ENCODE measurements at regions not wholly inside any gene's neighbourhood (a gene's known extent, or its start where the extent isn't known, plus 50 kb on each side); places are given as distances from the start of the nearest gene placed in this dataset.
"Not testable (repeated sequence)": the region's sequence is repeated elsewhere in the genome, so short reads cannot be mapped to it uniquely, and the experiment has no call there.

DNA sequence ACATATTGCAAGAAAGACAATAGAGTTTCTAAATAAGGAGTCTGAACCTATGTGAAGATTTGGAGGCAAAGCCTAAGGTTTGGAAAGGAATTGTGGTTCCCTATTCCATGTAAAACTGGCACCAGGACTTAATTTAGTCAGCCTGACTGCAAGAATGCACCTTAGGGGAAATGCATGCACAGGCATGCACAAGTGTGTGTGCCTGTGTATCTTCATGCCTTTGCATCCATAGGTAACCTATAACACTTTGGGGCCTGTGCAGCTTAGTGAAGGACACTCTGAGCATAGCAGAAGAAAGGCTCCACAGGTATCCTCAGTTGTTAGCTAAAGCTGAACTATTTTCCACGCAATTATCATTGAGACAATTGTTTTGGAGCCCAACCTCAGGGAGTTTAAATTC, 73.4 kb downstream of the RPRM start:
- intact Hi-C loops (cut with DNase I; ENCODE audit: low total_unique reads) (no loop called here), in situ Hi-C loops (cut with MboI; ENCODE audit: low sequenced_read_pairs in 4 of 4) (no loop called here)
- H3K36me3 ChIP-seq: no peaks in the 10 kb centered on the region
- DNase-seq (no peak), ATAC-seq (no peak)
- H3K27ac ChIP-seq: no peak overlapping the region
- no peaks in the 10 kb centered on the region for H3K27me3 ChIP-seq
- H3K9me3 ChIP-seq: no peaks in the 10 kb centered on the region
- H3K4me1 ChIP-seq: no peaks in the 10 kb centered on the region
- H3K4me3 ChIP-seq: no peak overlapping the region
- no peak for TF ChIP-seq POLR2A (IDR thresholded peaks at IDR 0.05)
- TF ChIP-seq, protein P1, sequence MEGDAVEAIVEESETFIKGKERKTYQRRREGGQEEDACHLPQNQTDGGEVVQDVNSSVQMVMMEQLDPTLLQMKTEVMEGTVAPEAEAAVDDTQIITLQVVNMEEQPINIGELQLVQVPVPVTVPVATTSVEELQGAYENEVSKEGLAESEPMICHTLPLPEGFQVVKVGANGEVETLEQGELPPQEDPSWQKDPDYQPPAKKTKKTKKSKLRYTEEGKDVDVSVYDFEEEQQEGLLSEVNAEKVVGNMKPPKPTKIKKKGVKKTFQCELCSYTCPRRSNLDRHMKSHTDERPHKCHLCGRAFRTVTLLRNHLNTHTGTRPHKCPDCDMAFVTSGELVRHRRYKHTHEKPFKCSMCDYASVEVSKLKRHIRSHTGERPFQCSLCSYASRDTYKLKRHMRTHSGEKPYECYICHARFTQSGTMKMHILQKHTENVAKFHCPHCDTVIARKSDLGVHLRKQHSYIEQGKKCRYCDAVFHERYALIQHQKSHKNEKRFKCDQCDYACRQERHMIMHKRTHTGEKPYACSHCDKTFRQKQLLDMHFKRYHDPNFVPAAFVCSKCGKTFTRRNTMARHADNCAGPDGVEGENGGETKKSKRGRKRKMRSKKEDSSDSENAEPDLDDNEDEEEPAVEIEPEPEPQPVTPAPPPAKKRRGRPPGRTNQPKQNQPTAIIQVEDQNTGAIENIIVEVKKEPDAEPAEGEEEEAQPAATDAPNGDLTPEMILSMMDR (IDR thresholded peaks at IDR 0.05 in 4 of 5, conservative IDR thresholded peaks at IDR 0.05 in 1 of 5): no peak

DNA sequence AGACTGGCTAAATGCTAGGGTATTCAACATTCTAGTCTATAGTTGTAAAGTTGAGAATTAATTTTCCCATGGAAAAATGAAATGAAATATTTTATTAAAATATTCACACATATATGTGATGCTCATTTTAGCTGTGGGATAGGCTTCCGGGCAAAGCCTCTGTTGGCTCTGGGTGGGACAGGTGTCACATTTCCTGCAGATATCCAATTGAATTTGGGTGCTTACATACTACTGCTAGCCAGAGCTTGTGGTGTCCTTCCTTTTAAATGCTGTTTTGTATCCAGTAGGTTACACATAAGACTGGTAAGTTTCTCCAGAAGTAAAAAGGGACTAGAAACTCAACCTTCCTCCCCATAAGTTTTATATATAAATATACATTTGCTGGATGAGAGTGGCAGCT, 73.8 kb downstream of the RPRM start:
- Histone ChIP-seq H3K4me1 (no peaks in the 10 kb centered on the region), H3K9me3 (no peaks in the 10 kb centered on the region), H3K27ac (no peak overlapping the region), H3K27me3 (no peaks in the 10 kb centered on the region), H3K36me3 (no peaks in the 10 kb centered on the region), H3K4me3 (no peak overlapping the region)
- TF ChIP-seq, protein P1 (IDR thresholded peaks at IDR 0.05 in 4 of 5, conservative IDR thresholded peaks at IDR 0.05 in 1 of 5): no peak
- TF ChIP-seq POLR2A (IDR thresholded peaks at IDR 0.05): no peak
- in situ Hi-C loops (cut with MboI; ENCODE audit: low sequenced_read_pairs in 4 of 4): no loop called here
- intact Hi-C loops (cut with DNase I; ENCODE audit: low total_unique reads): no loop called here
- DNase-seq (no peak), ATAC-seq (no peak)

DNA sequence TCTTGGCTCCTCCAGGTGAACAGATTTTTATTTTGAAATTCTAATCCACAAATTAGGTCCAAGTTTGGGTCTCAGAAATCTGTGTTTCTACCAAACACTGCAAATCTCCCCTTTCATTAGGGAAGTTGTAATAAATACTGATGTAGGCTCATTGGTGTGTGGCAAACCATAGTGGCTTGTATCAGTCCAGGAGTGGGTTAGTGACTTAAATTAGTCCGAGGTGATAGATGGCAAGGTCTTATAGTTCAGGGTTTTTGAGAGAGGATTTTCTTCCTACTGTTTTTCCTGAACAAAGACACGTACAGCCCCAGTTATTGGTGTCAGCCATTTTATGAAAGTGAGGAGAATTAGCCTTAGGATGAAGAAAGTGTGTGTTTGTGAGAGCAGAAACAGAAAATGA, 74.6 kb downstream of the RPRM start:
- H3K27me3 ChIP-seq: no peaks in the 10 kb centered on the region
- H3K9me3 ChIP-seq: no peaks in the 10 kb centered on the region
- no peak for TF ChIP-seq POLR2A (IDR thresholded peaks at IDR 0.05)
- TF ChIP-seq, protein P1 (IDR thresholded peaks at IDR 0.05 in 4 of 5, conservative IDR thresholded peaks at IDR 0.05 in 1 of 5): no peak
- DNase-seq (no peak), ATAC-seq (no peak)
- intact Hi-C loops (cut with DNase I; ENCODE audit: low total_unique reads): no loop called here
- in situ Hi-C loops (cut with MboI; ENCODE audit: low sequenced_read_pairs in 4 of 4): no loop called here
- no peak overlapping the region for H3K27ac ChIP-seq
- no peaks in the 10 kb centered on the region for H3K4me1 ChIP-seq
- no peak overlapping the region for H3K4me3 ChIP-seq
- H3K36me3 ChIP-seq: no peaks in the 10 kb centered on the region

DNA sequence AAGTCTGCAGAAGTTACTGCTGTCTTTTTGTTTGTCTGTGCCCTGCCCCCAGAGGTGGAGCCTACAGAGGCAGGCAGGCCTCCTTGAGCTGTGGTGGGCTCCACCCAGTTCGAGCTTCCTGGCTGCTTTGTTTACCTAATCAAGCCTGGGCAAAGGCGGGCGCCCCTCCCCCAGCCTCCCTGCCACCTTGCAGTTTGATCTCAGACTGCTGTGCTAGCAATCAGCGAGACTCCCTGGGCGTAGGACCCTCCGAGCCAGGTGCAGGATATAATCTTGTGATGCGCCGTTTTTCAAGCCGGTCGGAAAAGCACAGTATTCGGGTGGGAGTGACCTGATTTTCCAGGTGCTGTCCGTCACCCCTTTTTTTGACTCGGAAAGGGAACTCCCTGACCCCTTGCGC, 75.2 kb downstream of the RPRM start:
- in situ Hi-C loops (cut with MboI; ENCODE audit: low sequenced_read_pairs in 4 of 4): not testable (repeated sequence)

DNA sequence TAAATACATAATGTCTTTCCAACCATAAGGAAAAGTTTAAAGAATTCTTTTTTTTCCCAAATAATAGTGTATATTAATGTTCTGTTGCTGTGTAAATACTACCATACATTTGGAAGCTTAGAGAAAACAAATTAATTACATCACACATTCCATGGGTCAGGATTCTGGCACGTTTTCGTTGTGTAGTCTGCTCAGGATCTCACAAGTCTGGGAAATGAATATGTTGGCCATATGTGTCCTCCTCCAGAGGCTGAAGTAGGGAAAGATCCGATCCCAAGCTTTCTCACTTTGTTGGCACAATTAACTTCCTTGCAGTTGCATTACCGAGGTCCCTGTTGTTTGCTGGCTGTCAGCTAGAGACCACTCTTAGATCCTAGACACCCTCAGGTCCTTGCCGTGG, 83.9 kb downstream of the RPRM start:
- Histone ChIP-seq H3K36me3 (no peaks in the 10 kb centered on the region), H3K9me3 (no peaks in the 10 kb centered on the region), H3K4me3 (no peak overlapping the region), H3K4me1 (no peaks in the 10 kb centered on the region), H3K27ac (no peak overlapping the region), H3K27me3 (no peaks in the 10 kb centered on the region)
- ATAC-seq (no peak), DNase-seq (no peak)
- in situ Hi-C loops (cut with MboI; ENCODE audit: low sequenced_read_pairs in 4 of 4): no loop called here
- intact Hi-C loops (cut with DNase I; ENCODE audit: low total_unique reads): no loop called here
- TF ChIP-seq POLR2A (IDR thresholded peaks at IDR 0.05): no peak
- TF ChIP-seq, protein P1 (IDR thresholded peaks at IDR 0.05 in 4 of 5, conservative IDR thresholded peaks at IDR 0.05 in 1 of 5): no peak

More for the DNA sequence above, 75.2 kb downstream of the RPRM start:
- H3K9me3 ChIP-seq; DNase-seq; H3K27ac ChIP-seq; H3K4me3 ChIP-seq; H3K36me3 ChIP-seq; H3K27me3 ChIP-seq; H3K4me1 ChIP-seq; ATAC-seq; intact Hi-C loops (cut with DNase I; ENCODE audit: low total_unique reads): not testable (repeated sequence)
